GM23338 (cell line): ENCODE measurements at regions not wholly inside any gene's neighbourhood (a gene's known extent, or its start where the extent isn't known, plus 50 kb on each side); places are given as distances from the start of the nearest gene placed in this dataset.

ENCODE experiments used
- CREB1 ChIP-seq: fragments of 250-450 bp; sonication (Bioruptor Pico); IDR thresholded peaks from 2 replicates; pipeline ENCODE4 v1.5.0; 2020; ENCODE audit warnings: low read depth, mild to moderate bottlenecking, moderate library complexity
- CTCF ChIP-seq, 2 experiments: fragments of 200-600 bp in 1 of 2; sonication (generic) in 1 of 2; conservative IDR thresholded peaks; 2 replicates each; pipeline versions ENCODE4 v1.5.1 to v1.6.1; 2016 to 2017; ENCODE audit warnings: antibody characterized with exemption in 2 of 2, low read depth in 2 of 2, mild to moderate bottlenecking in 2 of 2, moderate library complexity in 1 of 2
- EZH2 ChIP-seq: fragments of 200-600 bp; sonication (generic); IDR thresholded peaks from one replicate; pipeline ENCODE4 v1.8.0; 2017; ENCODE audit warnings: antibody characterized with exemption, mild to moderate bottlenecking, low read depth; ENCODE audit not compliant: unreplicated experiment
- POLR2AphosphoS5 ChIP-seq: IDR thresholded peaks from 2 replicates; pipeline ENCODE4 v1.6.1; 2016; ENCODE audit warnings: antibody characterized with exemption, low read depth

- no peak for TF ChIP-seq CTCF (conservative IDR thresholded peaks at IDR 0.05; ENCODE audit: low read depth in 2 of 2)
- no peak for TF ChIP-seq CREB1 (CRISPR knock-in tag)
- no peak for TF ChIP-seq EZH2
- no peak for TF ChIP-seq POLR2AphosphoS5
These were observed 735.3 kb upstream of the ZNF608 start for GRCh38 chr5:125481506-125482465.
